ENCODE measurements at regions not wholly inside any gene's neighbourhood (a gene's known extent, or its start where the extent isn't known, plus 50 kb on each side); places are given as distances from the start of the nearest gene placed in this dataset.
"Not testable (repeated sequence)": the region's sequence is repeated elsewhere in the genome, so short reads cannot be mapped to it uniquely, and the experiment has no call there.

GRCh38 chr4:72895408-72895807 lies 174.1 kb downstream of the COX18 start:
- Mint-ChIP-seq H3K36me3 (no peaks in the 10 kb centered on the region), H3K4me1 (ENCODE audit: unreplicated experiment) (peaks cover 11% of the 10 kb centered on the region), H3K4me3 (no peak overlapping the region), H3K27me3 (no peaks in the 10 kb centered on the region), H3K27ac (no peak overlapping the region), H3K9me3 (no peaks in the 10 kb centered on the region)
- DNase-seq (ENCODE audit: extremely low spot score, unreplicated experiment) = no peak
- no peak for TF ChIP-seq CTCF (conservative IDR thresholded peaks at IDR 0.05)

GRCh38 chr4:72893354-72894066 lies 176.0 kb downstream of the COX18 start:
- TF ChIP-seq CTCF (conservative IDR thresholded peaks at IDR 0.05) = no peak
- Mint-ChIP-seq H3K4me3 (no peak overlapping the region), H3K27ac (no peak overlapping the region), H3K36me3 (no peaks in the 10 kb centered on the region), H3K9me3 (no peaks in the 10 kb centered on the region), H3K4me1 (ENCODE audit: unreplicated experiment) (peaks cover 7% of the 10 kb centered on the region), H3K27me3 (no peaks in the 10 kb centered on the region)
- no peak for DNase-seq (ENCODE audit: extremely low spot score, unreplicated experiment)

- Mint-ChIP-seq H3K27ac (no peak overlapping the region), H3K36me3 (no peaks in the 10 kb centered on the region), H3K9me3 (no peaks in the 10 kb centered on the region), H3K4me1 (ENCODE audit: unreplicated experiment) (peaks cover 2% of the 10 kb centered on the region), H3K27me3 (no peaks in the 10 kb centered on the region), H3K4me3 (no peak overlapping the region)
- no peak for DNase-seq (ENCODE audit: extremely low spot score, unreplicated experiment)
- TF ChIP-seq CTCF (conservative IDR thresholded peaks at IDR 0.05) = no peak
These were observed 181.2 kb downstream of the COX18 start for GRCh38 chr4:72888331-72888730.

- H3K27ac Mint-ChIP-seq = no peak overlapping the region
These were observed 182.4 kb downstream of the COX18 start for GRCh38 chr4:72887152-72887551.

GRCh38 chr4:72886602-72887001 lies 182.9 kb downstream of the COX18 start:
- DNase-seq (ENCODE audit: extremely low spot score, unreplicated experiment) = no peak
- no peaks in the 10 kb centered on the region for H3K4me1 Mint-ChIP-seq (ENCODE audit: unreplicated experiment)
- H3K36me3 Mint-ChIP-seq = no peaks in the 10 kb centered on the region
- no peaks in the 10 kb centered on the region for H3K27me3 Mint-ChIP-seq
- peak; percentile 69 for TF ChIP-seq CTCF (conservative IDR thresholded peaks at IDR 0.05)
- no peaks in the 10 kb centered on the region for H3K9me3 Mint-ChIP-seq
- H3K27ac Mint-ChIP-seq = no peak overlapping the region
- no peak overlapping the region for H3K4me3 Mint-ChIP-seq

More at GRCh38 chr4:72887152-72887551, 182.4 kb downstream of the COX18 start:
- H3K4me1 Mint-ChIP-seq (ENCODE audit: unreplicated experiment) = no peaks in the 10 kb centered on the region
- no peaks in the 10 kb centered on the region for H3K36me3 Mint-ChIP-seq
- no peaks in the 10 kb centered on the region for H3K27me3 Mint-ChIP-seq
- no peak for TF ChIP-seq CTCF (conservative IDR thresholded peaks at IDR 0.05)
- H3K9me3 Mint-ChIP-seq = no peaks in the 10 kb centered on the region
- no peak for DNase-seq (ENCODE audit: extremely low spot score, unreplicated experiment)
- no peak overlapping the region for H3K4me3 Mint-ChIP-seq

- not testable (repeated sequence) for DNase-seq (ENCODE audit: extremely low spot score, unreplicated experiment); H3K27me3 Mint-ChIP-seq; H3K36me3 Mint-ChIP-seq; H3K9me3 Mint-ChIP-seq; H3K4me3 Mint-ChIP-seq; H3K4me1 Mint-ChIP-seq (ENCODE audit: unreplicated experiment); H3K27ac Mint-ChIP-seq
These were observed 185.3 kb downstream of the COX18 start for GRCh38 chr4:72884225-72884624.
